ENCODE measurements at regions not wholly inside any gene's neighbourhood (a gene's known extent, or its start where the extent isn't known, plus 50 kb on each side); places are given as distances from the start of the nearest gene placed in this dataset.
A peak's percentile ranks its signal among the peaks of the same experiment; 100 is the strongest.

GRCh38 chr3:33919312-33920120, 121.1 kb downstream of the PDCD6IP start:
- H3K27ac ChIP-seq: no peak overlapping the region
- H3K9me3 ChIP-seq: no peaks in the 10 kb centered on the region
- DNase-seq (no peak), ATAC-seq (peak; percentile 19)
- no peak for TF ChIP-seq CTCF (IDR thresholded peaks at IDR 0.05)
- no peaks in the 10 kb centered on the region for H3K36me3 ChIP-seq
- H3K4me3 ChIP-seq: no peak overlapping the region
- intact Hi-C loops (cut with DNase I): no loop called here
- no peaks in the 10 kb centered on the region for H3K27me3 ChIP-seq
- no peaks in the 10 kb centered on the region for H3K4me1 ChIP-seq

- Histone ChIP-seq H3K36me3 (no peaks in the 10 kb centered on the region), H3K4me1 (no peaks in the 10 kb centered on the region), H3K27ac (no peak overlapping the region), H3K27me3 (no peaks in the 10 kb centered on the region), H3K9me3 (no peaks in the 10 kb centered on the region), H3K4me3 (no peak overlapping the region)
- no peak for DNase-seq
- intact Hi-C loops (cut with DNase I): no loop called here
- no peak for ATAC-seq
- TF ChIP-seq CTCF (IDR thresholded peaks at IDR 0.05): no peak
Measured at GRCh38 chr3:33920511-33920910, 122.1 kb downstream of the PDCD6IP start.

GRCh38 chr3:33921608-33922007, 123.2 kb downstream of the PDCD6IP start:
- H3K27me3 ChIP-seq: no peaks in the 10 kb centered on the region
- no peak for TF ChIP-seq CTCF (IDR thresholded peaks at IDR 0.05)
- intact Hi-C loops (cut with DNase I): no loop called here
- no peaks in the 10 kb centered on the region for H3K9me3 ChIP-seq
- H3K36me3 ChIP-seq: no peaks in the 10 kb centered on the region
- ATAC-seq (no peak), DNase-seq (no peak)
- no peak overlapping the region for H3K27ac ChIP-seq
- H3K4me1 ChIP-seq: no peaks in the 10 kb centered on the region
- H3K4me3 ChIP-seq: no peak overlapping the region

- no peaks in the 10 kb centered on the region for H3K36me3 ChIP-seq
- no peaks in the 10 kb centered on the region for H3K4me1 ChIP-seq
- no peak for DNase-seq
- intact Hi-C loops (cut with DNase I): no loop called here
- no peak overlapping the region for H3K4me3 ChIP-seq
- no peak for TF ChIP-seq CTCF (IDR thresholded peaks at IDR 0.05)
- H3K9me3 ChIP-seq: no peaks in the 10 kb centered on the region
- H3K27me3 ChIP-seq: no peaks in the 10 kb centered on the region
- H3K27ac ChIP-seq: no peak overlapping the region
- ATAC-seq: no peak
Measured at GRCh38 chr3:33926998-33927605, 128.7 kb downstream of the PDCD6IP start.

GRCh38 chr3:33929813-33930212, 131.4 kb downstream of the PDCD6IP start:
- intact Hi-C loops (cut with DNase I): no loop called here
- DNase-seq: no peak

More at GRCh38 chr3:33929813-33930212, 131.4 kb downstream of the PDCD6IP start:
- Histone ChIP-seq H3K9me3 (no peaks in the 10 kb centered on the region), H3K27me3 (no peaks in the 10 kb centered on the region), H3K4me3 (no peak overlapping the region), H3K4me1 (no peaks in the 10 kb centered on the region), H3K27ac (no peak overlapping the region), H3K36me3 (no peaks in the 10 kb centered on the region)
- TF ChIP-seq CTCF (IDR thresholded peaks at IDR 0.05): no peak
- ATAC-seq: no peak

All from left lung (tissue), 4 donors.